Esophagus squamous epithelium (tissue), 4 donors: ENCODE measurements at regions not wholly inside any gene's neighbourhood (a gene's known extent, or its start where the extent isn't known, plus 50 kb on each side); places are given as distances from the start of the nearest gene placed in this dataset.

ENCODE experiments used
- POLR2A ChIP-seq, 4 donors: fragments of 450-650 bp; IDR thresholded peaks; one replicate each; pipeline ENCODE4 v1.6.1; 2017; ENCODE audit warnings: antibody characterized with exemption in 4 of 4, mild to moderate bottlenecking in 4 of 4, moderate library complexity in 3 of 4
- TF ChIP-seq, protein P1 (sequence below), 6 experiments: fragments of 450-650 bp in 4 of 6; fragments of 200-600 bp in 2 of 6; sonication (generic) in 2 of 6; IDR thresholded peaks; one replicate each; pipeline ENCODE4 v1.5.1; 2016 to 2019; ENCODE audit warnings: antibody characterized with exemption in 6 of 6, mild to moderate bottlenecking in 4 of 6, moderate library complexity in 4 of 6

GRCh38 chr14:83711046-83711445 is 1818.9 kb upstream of the FLRT2 start:
- TF ChIP-seq, protein P1, sequence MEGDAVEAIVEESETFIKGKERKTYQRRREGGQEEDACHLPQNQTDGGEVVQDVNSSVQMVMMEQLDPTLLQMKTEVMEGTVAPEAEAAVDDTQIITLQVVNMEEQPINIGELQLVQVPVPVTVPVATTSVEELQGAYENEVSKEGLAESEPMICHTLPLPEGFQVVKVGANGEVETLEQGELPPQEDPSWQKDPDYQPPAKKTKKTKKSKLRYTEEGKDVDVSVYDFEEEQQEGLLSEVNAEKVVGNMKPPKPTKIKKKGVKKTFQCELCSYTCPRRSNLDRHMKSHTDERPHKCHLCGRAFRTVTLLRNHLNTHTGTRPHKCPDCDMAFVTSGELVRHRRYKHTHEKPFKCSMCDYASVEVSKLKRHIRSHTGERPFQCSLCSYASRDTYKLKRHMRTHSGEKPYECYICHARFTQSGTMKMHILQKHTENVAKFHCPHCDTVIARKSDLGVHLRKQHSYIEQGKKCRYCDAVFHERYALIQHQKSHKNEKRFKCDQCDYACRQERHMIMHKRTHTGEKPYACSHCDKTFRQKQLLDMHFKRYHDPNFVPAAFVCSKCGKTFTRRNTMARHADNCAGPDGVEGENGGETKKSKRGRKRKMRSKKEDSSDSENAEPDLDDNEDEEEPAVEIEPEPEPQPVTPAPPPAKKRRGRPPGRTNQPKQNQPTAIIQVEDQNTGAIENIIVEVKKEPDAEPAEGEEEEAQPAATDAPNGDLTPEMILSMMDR (IDR thresholded peaks at IDR 0.05) = no peak
- TF ChIP-seq POLR2A (IDR thresholded peaks at IDR 0.05) = no peak
